GM18873 (cell line): ENCODE measurements at regions not wholly inside any gene's neighbourhood (a gene's known extent, or its start where the extent isn't known, plus 50 kb on each side); places are given as distances from the start of the nearest gene placed in this dataset.
"Not testable (repeated sequence)": the region's sequence is repeated elsewhere in the genome, so short reads cannot be mapped to it uniquely, and the experiment has no call there.

Source experiments
- ATAC-seq: cut with Tn5 transposase; IDR thresholded peaks from one replicate; pipeline ENCODE4 v1.9.1; 2021; ENCODE audit warnings: mild to moderate bottlenecking, moderate library complexity, moderate number of reproducible peaks; ENCODE audit not compliant: unreplicated experiment, low FRiP score

DNA sequence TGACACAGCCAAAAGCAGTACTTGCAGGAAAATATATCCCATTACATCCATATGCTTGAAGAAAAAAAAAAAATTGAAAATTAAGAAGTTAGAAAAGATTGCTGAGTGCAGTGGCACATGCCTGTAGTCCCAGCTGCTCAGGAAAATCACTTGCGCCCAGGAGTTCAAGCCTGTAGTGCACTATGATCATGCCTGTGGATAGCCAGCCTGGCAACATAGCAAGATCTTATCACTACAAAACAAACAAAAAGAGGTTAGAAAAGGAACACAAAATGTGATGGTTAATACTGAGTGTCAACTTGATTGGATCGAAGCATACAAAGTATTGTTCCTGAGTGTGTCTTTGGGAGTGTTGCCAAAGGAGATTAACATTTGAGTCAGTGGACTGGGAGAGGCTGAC lies 361.9 kb downstream of the NYAP2 start:
- no peak for ATAC-seq

DNA sequence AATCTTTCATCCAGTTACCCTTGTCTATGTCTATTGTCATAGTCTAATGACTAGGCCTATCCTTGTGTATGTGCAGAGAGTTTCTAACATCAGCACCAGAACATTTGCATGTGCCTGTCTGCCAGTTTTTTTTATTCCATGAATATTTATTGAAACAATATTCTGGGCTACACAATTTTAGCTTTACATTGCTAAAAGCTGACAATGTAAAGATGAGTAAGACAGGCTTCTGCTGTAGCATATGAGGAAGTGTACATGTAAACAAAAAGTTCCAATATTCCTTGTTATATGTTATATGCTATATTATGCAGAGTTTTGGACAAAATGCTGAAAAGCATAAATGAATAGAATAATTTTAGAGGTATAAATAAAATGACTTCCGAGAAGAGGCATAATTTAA lies 357.7 kb downstream of the NYAP2 start:
- no peak for ATAC-seq

DNA sequence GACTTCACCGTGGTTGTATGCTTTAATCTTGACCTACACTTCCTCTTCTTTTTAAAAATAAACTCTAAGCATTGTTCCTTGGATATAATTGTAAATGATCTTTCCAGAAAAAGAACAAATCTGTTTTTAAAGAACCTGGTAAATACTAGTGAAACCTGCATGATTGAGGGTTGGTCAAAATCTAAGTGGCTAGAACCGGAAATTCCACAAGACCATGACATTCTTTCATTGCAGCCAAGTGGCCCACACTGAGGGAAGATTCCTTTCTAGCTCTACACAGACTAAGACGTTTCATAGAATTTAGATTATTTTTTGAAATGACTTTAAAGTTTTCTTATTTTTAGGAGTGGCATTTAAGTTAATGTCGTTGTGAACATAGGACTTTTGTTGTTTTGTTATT lies 356.7 kb downstream of the NYAP2 start:
- no peak for ATAC-seq

DNA sequence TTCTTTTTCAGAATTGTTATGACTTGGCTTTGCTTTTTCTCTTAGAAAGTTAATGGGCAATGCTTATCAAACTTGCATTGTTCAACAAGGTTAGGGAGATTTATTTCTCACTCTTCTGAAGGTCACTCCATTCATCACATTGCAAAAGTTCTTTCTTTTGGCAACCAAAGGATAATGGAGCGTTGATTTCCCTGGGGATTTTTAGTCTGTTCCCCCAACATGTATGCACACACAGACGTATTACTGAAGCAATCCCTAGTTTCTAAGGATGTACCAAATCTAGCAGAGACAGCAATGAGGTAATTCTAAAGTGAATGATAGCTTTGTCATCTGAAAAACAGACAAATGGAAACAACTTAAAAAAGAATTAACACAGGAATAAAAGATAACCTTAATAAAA lies 349.1 kb downstream of the NYAP2 start:
- ATAC-seq: no peak

DNA sequence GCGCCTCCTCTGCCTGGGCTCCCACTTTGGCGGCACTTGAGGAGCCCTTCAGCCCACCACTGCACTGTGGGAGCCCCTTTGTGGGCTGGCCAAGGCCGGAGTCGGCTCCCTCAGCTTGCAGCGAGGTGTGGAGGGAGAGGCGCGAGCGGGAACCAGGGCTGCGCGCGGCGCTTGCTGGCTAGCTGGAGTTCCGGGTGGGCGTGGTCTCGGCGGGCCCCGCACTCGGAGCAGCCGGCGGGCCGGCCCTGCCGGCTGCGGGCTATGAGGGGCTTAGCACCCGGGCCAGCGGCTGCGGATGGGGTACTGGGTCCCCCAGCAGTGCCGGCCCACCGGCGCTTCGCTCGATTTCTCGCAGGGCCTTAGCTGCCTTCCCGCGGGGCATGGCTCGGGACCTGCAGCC lies 344.5 kb downstream of the NYAP2 start:
- not testable (repeated sequence) for ATAC-seq

DNA sequence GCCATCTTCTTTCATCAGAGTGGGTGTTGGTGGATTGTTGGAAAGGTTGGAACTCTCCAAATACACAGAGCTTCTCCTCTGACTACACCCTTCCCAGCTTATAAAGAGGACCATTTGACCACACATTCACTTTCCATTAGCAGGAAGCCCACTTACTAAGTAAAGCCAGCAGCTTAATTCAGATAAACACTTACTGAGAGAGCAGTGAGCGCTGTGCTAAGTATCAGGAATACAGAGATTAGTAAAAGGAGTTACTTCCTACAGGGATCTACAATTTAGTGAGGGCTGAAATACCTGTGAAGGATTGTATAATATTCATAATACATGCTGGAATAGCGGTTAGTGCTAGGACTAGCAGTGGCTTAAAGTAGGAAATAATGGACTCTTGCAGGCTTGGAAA lies 343.0 kb downstream of the NYAP2 start:
- ATAC-seq: no peak

DNA sequence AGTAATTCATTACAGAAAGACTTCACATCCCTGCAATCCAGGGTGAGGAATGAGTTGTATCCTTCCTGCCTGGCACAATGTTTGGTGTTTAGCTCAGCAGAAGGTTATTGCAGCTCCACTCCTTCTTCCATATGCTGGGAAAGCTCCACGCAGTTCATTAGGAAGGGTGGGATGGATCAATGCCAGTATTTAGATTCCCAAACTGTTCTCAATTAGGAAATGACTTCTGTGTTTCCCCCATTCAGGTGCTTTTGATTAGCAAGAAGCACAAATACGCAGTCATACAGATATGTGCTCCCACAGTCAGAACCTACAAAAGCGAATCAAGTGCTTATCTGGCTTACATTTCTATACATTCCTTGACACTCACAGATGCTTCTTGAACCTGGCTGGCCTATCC lies 340.6 kb downstream of the NYAP2 start:
- ATAC-seq: no peak

DNA sequence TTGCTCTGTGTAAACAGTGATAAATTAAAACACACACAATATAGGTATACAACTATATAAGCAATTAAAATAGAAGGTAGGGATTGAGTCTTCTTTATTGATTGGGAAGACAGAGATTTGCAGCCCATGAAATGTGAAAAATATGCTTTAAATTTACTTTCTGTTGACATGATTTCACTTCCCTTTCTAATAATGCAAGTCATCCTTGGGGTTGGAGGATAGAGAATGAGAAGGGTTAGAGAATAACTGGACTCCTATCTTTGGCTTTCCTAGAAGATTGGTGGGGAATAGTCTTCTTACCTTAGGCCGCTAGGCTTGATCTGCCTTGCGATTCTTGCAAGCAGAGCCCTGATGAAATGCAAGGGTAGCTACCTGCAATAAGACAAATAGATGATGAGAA lies 339.8 kb downstream of the NYAP2 start:
- ATAC-seq: no peak

DNA sequence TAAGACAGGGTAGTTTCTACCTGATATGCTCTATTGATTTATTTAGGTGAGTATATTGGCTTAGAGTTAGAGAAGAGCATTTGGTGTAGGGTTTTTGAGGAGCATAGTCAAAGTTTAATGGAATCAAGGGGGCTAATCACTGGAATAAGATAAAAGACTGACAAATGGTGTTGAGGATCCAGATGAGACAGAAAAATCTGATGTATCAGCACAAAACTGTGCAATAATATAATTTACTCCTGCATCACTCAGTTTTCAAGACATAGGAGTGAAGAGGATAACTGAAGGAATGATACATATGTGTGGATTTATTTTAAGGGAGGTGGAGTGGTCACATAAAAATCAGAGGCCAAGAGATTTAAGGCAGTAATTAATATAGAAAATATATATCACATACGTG lies 339.2 kb downstream of the NYAP2 start:
- ATAC-seq: no peak

DNA sequence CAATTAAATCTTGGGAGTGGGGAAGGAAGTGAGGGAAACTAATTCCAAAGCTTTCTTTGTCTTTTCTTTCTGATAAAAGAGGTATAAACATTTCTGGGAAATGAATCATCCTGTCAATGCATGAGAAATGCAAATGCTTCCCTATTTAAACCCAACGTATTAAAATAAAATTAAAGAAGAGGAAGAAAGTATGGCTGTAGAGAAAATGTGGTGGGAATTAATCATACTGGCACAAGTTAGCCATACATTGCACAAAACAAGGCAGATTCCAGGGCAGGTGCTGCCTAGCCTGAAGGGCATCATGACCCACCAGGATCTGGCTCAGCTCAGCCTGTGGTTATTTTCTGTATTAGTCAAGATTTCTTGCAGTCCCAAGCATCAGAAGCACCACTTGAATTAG lies 338.0 kb downstream of the NYAP2 start:
- no peak for ATAC-seq

DNA sequence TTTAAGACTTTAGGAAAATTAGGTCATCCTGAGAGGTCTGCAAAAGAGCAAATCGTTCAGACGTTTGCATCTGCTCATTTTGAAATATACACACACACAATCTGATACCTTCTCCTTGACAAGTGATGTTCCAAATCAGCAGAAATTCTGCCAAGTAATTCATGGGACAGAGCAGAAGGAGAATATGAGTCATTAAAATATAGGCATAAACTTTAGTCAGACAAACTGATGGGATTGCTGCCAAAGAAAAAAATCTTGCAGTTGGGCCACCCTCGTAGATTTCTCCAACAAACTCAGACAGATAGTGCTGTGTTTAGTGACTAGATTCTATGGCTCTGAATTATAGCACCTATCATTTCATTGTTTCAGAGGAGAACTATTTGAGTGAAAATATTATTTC lies 336.3 kb downstream of the NYAP2 start:
- no peak for ATAC-seq

DNA sequence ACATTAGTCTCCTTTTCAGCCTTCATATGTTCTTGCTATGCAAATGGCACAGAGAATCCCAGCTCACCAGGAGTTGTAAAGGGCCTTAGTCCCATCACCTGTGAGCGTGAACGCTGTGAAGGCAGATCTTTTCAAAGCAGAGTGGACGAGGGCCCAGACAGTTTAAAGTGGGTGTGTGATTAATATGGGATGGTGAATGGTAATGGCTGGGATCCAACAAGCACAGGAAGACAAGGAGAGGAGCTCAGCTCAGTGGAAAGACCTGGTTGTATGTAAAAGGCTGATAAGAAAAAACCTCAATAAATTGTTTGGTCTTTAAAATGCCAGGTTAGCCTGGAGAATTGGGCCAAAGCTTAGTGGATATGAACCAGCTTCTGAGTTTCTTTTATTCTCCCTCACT lies 326.2 kb downstream of the NYAP2 start:
- no peak for ATAC-seq
